OCI-LY1 (cell line): ENCODE measurements at regions not wholly inside any gene's neighbourhood (a gene's known extent, or its start where the extent isn't known, plus 50 kb on each side); places are given as distances from the start of the nearest gene placed in this dataset.

Experiments
- H2AFZ ChIP-seq: fragments of 200-600 bp; sonication (generic), shearing (Covaris generic); 2 replicates; pipeline ENCODE4 v1.6.0; 2014; ENCODE audit warnings: antibody characterized with exemption, mild to moderate bottlenecking, low read length
- H3F3A ChIP-seq: fragments of 200-600 bp; sonication (generic), shearing (Covaris generic); 2 replicates; pipeline ENCODE4 v1.6.0; 2014; ENCODE audit warnings: mild to moderate bottlenecking, antibody characterized with exemption, low read length, moderate library complexity; ENCODE audit not compliant: insufficient read depth
- H3K27ac ChIP-seq: fragments of 200-600 bp; sonication (generic); 2 replicates; pipeline ENCODE4 v1.5.1; 2014; ENCODE audit warnings: low read length, mixed run types, mild to moderate bottlenecking, low read depth; ENCODE audit not compliant: poor library complexity, severe bottlenecking
- H3K27me3 ChIP-seq: fragments of 200-600 bp; sonication (generic); 2 replicates; pipeline ENCODE4 v1.6.0; 2014; ENCODE audit warnings: antibody characterized with exemption, mild to moderate bottlenecking, low read length, moderate library complexity; ENCODE audit not compliant: insufficient read depth
- H3K36me3 ChIP-seq: fragments of 200-600 bp; sonication (generic); 2 replicates; pipeline ENCODE4 v1.6.1; 2014; ENCODE audit warnings: mild to moderate bottlenecking, antibody characterized with exemption, low read length, moderate library complexity, mixed read lengths; ENCODE audit not compliant: insufficient read depth
- H3K4me1 ChIP-seq: fragments of 200-600 bp; sonication (generic); 2 replicates; pipeline ENCODE4 v1.5.1; 2014; ENCODE audit warnings: mild to moderate bottlenecking, low read length, moderate library complexity; ENCODE audit not compliant: insufficient read depth, severe bottlenecking
- H3K4me2 ChIP-seq: fragments of 200-600 bp; sonication (generic), shearing (Covaris generic); 2 replicates; pipeline ENCODE4 v1.6.1; 2014; ENCODE audit warnings: low read length
- H3K4me3 ChIP-seq: fragments of 200-600 bp; sonication (generic); 2 replicates; pipeline ENCODE4 v1.5.1; 2014; ENCODE audit warnings: low read length, low read depth, mild to moderate bottlenecking, mixed read lengths; ENCODE audit not compliant: poor library complexity, severe bottlenecking
- H3K79me2 ChIP-seq: fragments of 200-600 bp; shearing (Covaris generic); 2 replicates; pipeline ENCODE4 v1.6.1; 2016; ENCODE audit warnings: mixed run types, low read length, mixed read lengths; ENCODE audit not compliant: insufficient read depth
- H3K9ac ChIP-seq: fragments of 200-600 bp; sonication (generic), shearing (Covaris generic); 2 replicates; pipeline ENCODE4 v1.6.1; 2014; ENCODE audit warnings: mild to moderate bottlenecking, low read length, mixed read lengths
- H3K9me2 ChIP-seq: fragments of 200-600 bp; sonication (generic), shearing (Covaris generic); 2 replicates; pipeline ENCODE4 v1.6.1; 2014; ENCODE audit warnings: low read depth, mild to moderate bottlenecking, low read length, mixed read lengths
- H3K9me3 ChIP-seq: fragments of 200-600 bp; shearing (Covaris generic); 2 replicates; pipeline ENCODE4 v1.6.1; 2014; ENCODE audit warnings: low read length, mixed read lengths
- H4K20me1 ChIP-seq: fragments of 200-600 bp; sonication (generic), shearing (Covaris generic); 2 replicates; pipeline ENCODE4 v1.6.0; 2016; ENCODE audit warnings: mild to moderate bottlenecking, low read length; ENCODE audit not compliant: insufficient read depth
- CTCF ChIP-seq: fragments of 200-600 bp; sonication (generic), shearing (Covaris generic); IDR thresholded peaks from 2 replicates; pipeline ENCODE4 v1.5.1; 2017; ENCODE audit warnings: mild to moderate bottlenecking, antibody characterized with exemption, low read length, moderate library complexity, mixed read lengths
- EZH2 ChIP-seq: fragments of 200-600 bp; sonication (generic), shearing (Covaris generic); IDR thresholded peaks from 2 replicates; pipeline ENCODE4 v1.8.0; 2017; ENCODE audit warnings: borderline replicate concordance, mixed run types, mild to moderate bottlenecking, antibody characterized with exemption, low read length, moderate library complexity, mixed read lengths

- TF ChIP-seq CTCF (no peak), EZH2 (no peak)
These were observed 87.2 kb upstream of the LANCL2 start for GRCh38 chr7:55277916-55278315.

GRCh38 chr7:55278321-55278720 lies 86.8 kb upstream of the LANCL2 start:
- Histone ChIP-seq H3K27ac (no peak overlapping the region), H3K4me3 (no peak overlapping the region), H3K79me2 (no peaks in the 10 kb centered on the region), H3K36me3 (no peaks in the 10 kb centered on the region), H3F3A (no peaks in the 10 kb centered on the region), H4K20me1 (no peaks in the 10 kb centered on the region), H3K9me3 (no peaks in the 10 kb centered on the region), H3K4me2 (no peak overlapping the region), H3K27me3 (no peaks in the 10 kb centered on the region), H3K4me1 (no peaks in the 10 kb centered on the region), H3K9ac (no peak overlapping the region), H2AFZ (no peak overlapping the region), H3K9me2 (no peaks in the 10 kb centered on the region)
- TF ChIP-seq CTCF (no peak), EZH2 (no peak)

More at GRCh38 chr7:55277916-55278315, 87.2 kb upstream of the LANCL2 start:
- H3K27me3 ChIP-seq = no peaks in the 10 kb centered on the region
- H2AFZ ChIP-seq = no peak overlapping the region
- no peak overlapping the region for H3K27ac ChIP-seq
- no peak overlapping the region for H3K4me3 ChIP-seq
- H3K36me3 ChIP-seq = no peaks in the 10 kb centered on the region
- no peaks in the 10 kb centered on the region for H3K9me2 ChIP-seq
- no peaks in the 10 kb centered on the region for H3K79me2 ChIP-seq
- H3K9me3 ChIP-seq = no peaks in the 10 kb centered on the region
- H4K20me1 ChIP-seq = no peaks in the 10 kb centered on the region
- no peak overlapping the region for H3K4me2 ChIP-seq
- H3K9ac ChIP-seq = no peak overlapping the region
- no peaks in the 10 kb centered on the region for H3F3A ChIP-seq
- H3K4me1 ChIP-seq = no peaks in the 10 kb centered on the region

GRCh38 chr7:55279080-55279845 lies 85.9 kb upstream of the LANCL2 start:
- no peak overlapping the region for H3K27ac ChIP-seq
- no peak overlapping the region for H3K4me2 ChIP-seq
- H4K20me1 ChIP-seq = no peaks in the 10 kb centered on the region
- no peaks in the 10 kb centered on the region for H3K36me3 ChIP-seq
- H2AFZ ChIP-seq = no peak overlapping the region
- H3K9ac ChIP-seq = no peak overlapping the region
- no peaks in the 10 kb centered on the region for H3K9me3 ChIP-seq
- H3K9me2 ChIP-seq = no peaks in the 10 kb centered on the region
- no peaks in the 10 kb centered on the region for H3K4me1 ChIP-seq
- H3K79me2 ChIP-seq = no peaks in the 10 kb centered on the region
- no peak overlapping the region for H3K4me3 ChIP-seq
- no peaks in the 10 kb centered on the region for H3F3A ChIP-seq
- no peaks in the 10 kb centered on the region for H3K27me3 ChIP-seq
- TF ChIP-seq CTCF = no peak
- no peak for TF ChIP-seq EZH2
